Sigmoid colon (tissue), 6 donors: ENCODE measurements at regions not wholly inside any gene's neighbourhood (a gene's known extent, or its start where the extent isn't known, plus 50 kb on each side); places are given as distances from the start of the nearest gene placed in this dataset.
A peak's percentile ranks its signal among the peaks of the same experiment; 100 is the strongest.

Experiments used
- DNase-seq: peaks from one replicate; pipeline ENCODE4 v3.0.0-alpha.2; 2019
- H3K27ac ChIP-seq, 4 donors: fragments of 200-600 bp; sonication (generic); one replicate each; pipeline ENCODE4 v1.5.1; 2016 to 2019; ENCODE audit warnings: mild to moderate bottlenecking in 1 of 4
- H3K27me3 ChIP-seq, 3 donors: fragments of 200-600 bp; sonication (generic); one replicate each; pipeline ENCODE4 v1.5.1; 2019; ENCODE audit warnings: mild to moderate bottlenecking in 1 of 3
- H3K36me3 ChIP-seq, 4 donors: fragments of 200-600 bp; sonication (generic); one replicate each; pipeline ENCODE4 v1.5.1; 2016 to 2019
- H3K4me1 ChIP-seq, 4 donors: fragments of 200-600 bp; sonication (generic); one replicate each; pipeline ENCODE4 v1.5.1; 2017 to 2019
- H3K4me3 ChIP-seq, 4 donors: fragments of 200-600 bp; sonication (generic); one replicate each; pipeline ENCODE4 v1.5.1; 2017 to 2019; ENCODE audit warnings: mild to moderate bottlenecking in 2 of 4, moderate library complexity in 1 of 4
- H3K9me3 ChIP-seq, 4 donors: fragments of 200-600 bp in 3 of 4; sonication (generic) in 3 of 4; one replicate each; pipeline versions ENCODE4 v1.5.1 to v1.6.1; 2013 to 2019
- EP300 ChIP-seq, 4 donors: sonication (generic); formaldehyde crosslinking; IDR thresholded peaks; one replicate each; pipeline ENCODE4 v1.6.1; 2017; ENCODE audit warnings: antibody characterized with exemption in 4 of 4
- POLR2A ChIP-seq, 2 donors: fragments of 450-650 bp; IDR thresholded peaks; one replicate each; pipeline ENCODE4 v1.6.1; 2016; ENCODE audit warnings: antibody characterized with exemption in 2 of 2, mild to moderate bottlenecking in 2 of 2, moderate library complexity in 2 of 2
- POLR2AphosphoS5 ChIP-seq, 4 donors: sonication (generic); formaldehyde crosslinking; IDR thresholded peaks; one replicate each; pipeline ENCODE4 v1.6.1; 2017; ENCODE audit warnings: antibody characterized with exemption in 4 of 4
- WGBS, 2 donors: extraction: QIAGEN DNeasy Blood & Tissue Kit; methylation state at CpG; one replicate each; pipeline ENCODE4 v1.1.7; 2013; 5-methylcytosine and 5-hydroxymethylcytosine counted together
- intact Hi-C: fragments of 100-400 bp; cut with DNase I; formaldehyde crosslinking; loops from one replicate; pipeline ENCODE4 v1.15.1; 2023
- TF ChIP-seq, protein P1 (sequence below), 4 experiments: fragments of 450-650 bp in 3 of 4; fragments of 200-600 bp in 1 of 4; IDR thresholded peaks; one replicate each; pipeline ENCODE4 v1.5.1; 2016 to 2019; ENCODE audit warnings: antibody characterized with exemption in 4 of 4, mild to moderate bottlenecking in 3 of 4, moderate library complexity in 2 of 4
- donor health status: healthy with polysubstance abuse.
- donor health status: healthy.

DNA sequence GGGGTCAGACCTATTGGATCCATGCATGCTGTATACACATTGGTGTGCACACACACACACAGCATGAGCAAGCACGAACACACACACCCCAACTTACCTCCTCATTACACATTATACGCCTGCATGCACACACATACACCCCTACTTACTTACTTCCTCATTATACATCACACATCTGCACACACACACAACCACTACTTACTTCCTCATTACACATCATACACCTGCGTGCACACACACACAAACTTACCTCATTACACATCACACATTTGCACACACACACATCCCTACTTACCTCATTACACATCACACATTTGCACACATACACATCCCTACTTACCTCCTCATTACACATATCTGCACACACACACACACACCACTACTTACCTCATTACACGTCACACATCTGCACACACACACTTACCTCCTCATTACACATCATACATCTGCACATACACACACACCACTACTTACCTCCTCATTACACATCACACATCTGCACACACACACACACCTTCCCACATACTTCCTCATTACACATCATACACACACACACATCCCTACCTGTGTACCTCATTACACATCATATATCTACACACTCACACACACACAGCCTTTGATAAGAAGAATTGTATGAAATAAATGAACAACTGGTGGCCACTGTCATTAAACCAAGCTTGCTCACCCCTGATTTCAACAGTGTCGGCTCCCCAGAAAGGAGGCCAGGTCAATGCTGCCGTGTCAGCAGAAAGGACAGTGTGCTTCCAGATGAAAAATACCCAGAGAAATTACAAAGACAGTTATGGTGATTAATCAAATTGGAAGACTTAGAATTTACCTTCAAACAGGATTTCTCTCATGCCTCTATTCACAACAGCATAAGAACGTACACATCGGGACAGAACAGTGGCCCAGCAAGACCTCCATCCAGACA is 117.8 kb downstream of the SETD4 start:
- TF ChIP-seq, protein P1, sequence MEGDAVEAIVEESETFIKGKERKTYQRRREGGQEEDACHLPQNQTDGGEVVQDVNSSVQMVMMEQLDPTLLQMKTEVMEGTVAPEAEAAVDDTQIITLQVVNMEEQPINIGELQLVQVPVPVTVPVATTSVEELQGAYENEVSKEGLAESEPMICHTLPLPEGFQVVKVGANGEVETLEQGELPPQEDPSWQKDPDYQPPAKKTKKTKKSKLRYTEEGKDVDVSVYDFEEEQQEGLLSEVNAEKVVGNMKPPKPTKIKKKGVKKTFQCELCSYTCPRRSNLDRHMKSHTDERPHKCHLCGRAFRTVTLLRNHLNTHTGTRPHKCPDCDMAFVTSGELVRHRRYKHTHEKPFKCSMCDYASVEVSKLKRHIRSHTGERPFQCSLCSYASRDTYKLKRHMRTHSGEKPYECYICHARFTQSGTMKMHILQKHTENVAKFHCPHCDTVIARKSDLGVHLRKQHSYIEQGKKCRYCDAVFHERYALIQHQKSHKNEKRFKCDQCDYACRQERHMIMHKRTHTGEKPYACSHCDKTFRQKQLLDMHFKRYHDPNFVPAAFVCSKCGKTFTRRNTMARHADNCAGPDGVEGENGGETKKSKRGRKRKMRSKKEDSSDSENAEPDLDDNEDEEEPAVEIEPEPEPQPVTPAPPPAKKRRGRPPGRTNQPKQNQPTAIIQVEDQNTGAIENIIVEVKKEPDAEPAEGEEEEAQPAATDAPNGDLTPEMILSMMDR (IDR thresholded peaks at IDR 0.05), result no peak
- no peak for TF ChIP-seq EP300 (IDR thresholded peaks at IDR 0.05)
- intact Hi-C loops, result no loop called here
- Histone ChIP-seq H3K4me3 (no peak overlapping the region), H3K4me1 (no peaks in the 10 kb centered on the region), H3K9me3 (no peaks in the 10 kb centered on the region), H3K27me3 (no peaks in the 10 kb centered on the region), H3K36me3 (no peaks in the 10 kb centered on the region), H3K27ac (no peak overlapping the region)
- DNase-seq, result no peak
- WGBS, 2 donors, result 75 to 84% methylated on average over 8 of the region's 8 CpGs

DNA sequence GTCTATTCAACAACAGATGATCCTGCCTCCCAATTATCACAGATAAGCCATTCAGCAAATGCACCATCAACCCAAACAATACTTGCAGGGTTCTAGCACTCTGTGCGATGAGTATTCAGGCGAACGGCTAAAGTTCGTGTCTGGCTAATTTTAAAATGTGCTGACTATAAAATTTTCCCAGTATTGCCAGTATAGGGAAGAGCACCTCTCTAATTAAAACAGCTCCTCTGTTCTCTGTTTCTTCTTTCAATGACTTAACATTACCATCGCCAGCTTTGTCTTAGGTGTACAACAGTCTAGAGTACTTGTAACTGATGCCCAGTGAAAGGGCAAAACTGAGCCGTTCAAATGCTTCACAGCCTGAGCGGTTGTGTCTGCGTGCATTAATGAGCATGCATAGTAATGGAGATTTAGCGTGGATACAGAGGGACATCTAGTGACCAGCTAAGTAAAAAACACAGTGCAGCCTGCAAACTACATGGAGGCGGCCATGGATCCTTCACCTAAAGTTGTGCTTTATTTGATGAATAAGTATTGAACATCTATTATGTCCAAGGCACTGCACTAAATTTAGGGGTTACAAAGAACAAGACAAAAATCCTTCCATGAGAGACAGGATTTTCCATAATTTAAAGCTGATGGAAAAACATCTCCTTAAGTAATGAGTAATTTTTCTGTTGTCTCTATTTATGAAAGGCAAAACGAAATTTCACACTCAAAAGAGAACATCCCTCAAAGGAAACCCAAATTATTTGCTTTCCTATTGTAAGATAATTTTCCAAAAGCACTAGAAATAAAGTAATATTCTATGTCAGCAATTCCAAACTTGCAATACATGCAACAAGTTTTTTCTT is 120.0 kb downstream of the SETD4 start:
- H3K4me1 ChIP-seq, result no peaks in the 10 kb centered on the region
- WGBS, 2 donors, result 26 to 35% methylated on average over 11 of the region's 11 CpGs
- TF ChIP-seq EP300 (IDR thresholded peaks at IDR 0.05), result no peak
- no peak for TF ChIP-seq POLR2AphosphoS5 (IDR thresholded peaks at IDR 0.05)
- no peak for TF ChIP-seq POLR2A (IDR thresholded peaks at IDR 0.05)
- TF ChIP-seq, protein P1 (IDR thresholded peaks at IDR 0.05), result peak; percentile 44 to 64 (median 54)
- H3K9me3 ChIP-seq, result no peaks in the 10 kb centered on the region
- no peaks in the 10 kb centered on the region for H3K27me3 ChIP-seq
- H3K36me3 ChIP-seq, result no peaks in the 10 kb centered on the region
- no peak overlapping the region for H3K4me3 ChIP-seq
- intact Hi-C loops, result loop anchor here (2.0 kb wide), 1 partner anchor 1194 kb away; no protein-coding TSS in a partner anchor
- DNase-seq, result peak; percentile 67
- H3K27ac ChIP-seq, result no peak overlapping the region

DNA sequence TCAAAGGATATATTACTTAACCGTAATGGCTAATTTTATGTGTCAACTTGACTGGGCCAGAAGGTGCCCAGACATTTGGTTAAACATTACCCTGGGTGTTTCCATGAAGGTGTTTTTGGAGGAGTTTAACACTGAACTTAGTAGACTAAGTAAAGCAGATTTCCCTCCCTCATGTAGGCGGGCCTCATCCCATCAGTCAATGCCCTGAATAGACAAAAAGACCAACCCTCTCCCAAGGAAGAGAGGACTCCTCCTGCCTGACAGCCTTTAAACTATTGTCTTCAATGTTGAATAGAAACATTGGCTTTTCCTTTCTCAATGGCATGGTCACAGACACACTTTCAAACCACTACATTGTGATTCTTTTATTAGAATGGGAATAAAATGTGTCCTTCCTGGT is 121.9 kb downstream of the SETD4 start:
- Histone ChIP-seq H3K27me3 (no peaks in the 10 kb centered on the region), H3K4me3 (no peak overlapping the region), H3K36me3 (no peaks in the 10 kb centered on the region), H3K4me1 (peaks cover 0 to 6% (median 4%) of the 10 kb centered on the region in 4 donors), H3K9me3 (no peaks in the 10 kb centered on the region), H3K27ac (no peak overlapping the region)
- TF ChIP-seq POLR2AphosphoS5 (IDR thresholded peaks at IDR 0.05), result no peak
- no peak for TF ChIP-seq POLR2A (IDR thresholded peaks at IDR 0.05)
- no peak for TF ChIP-seq EP300 (IDR thresholded peaks at IDR 0.05)
- TF ChIP-seq, protein P1 (IDR thresholded peaks at IDR 0.05), result no peak
- 80 to 95% methylated on average over 2 of the region's 2 CpGs for WGBS, 2 donors
- intact Hi-C loops, result loop anchor here (5.0 to 10.0 kb wide), 2 partner anchors 894 to 1046 kb away; partner anchors contain the start of gene RUNX1
- DNase-seq, result no peak

DNA sequence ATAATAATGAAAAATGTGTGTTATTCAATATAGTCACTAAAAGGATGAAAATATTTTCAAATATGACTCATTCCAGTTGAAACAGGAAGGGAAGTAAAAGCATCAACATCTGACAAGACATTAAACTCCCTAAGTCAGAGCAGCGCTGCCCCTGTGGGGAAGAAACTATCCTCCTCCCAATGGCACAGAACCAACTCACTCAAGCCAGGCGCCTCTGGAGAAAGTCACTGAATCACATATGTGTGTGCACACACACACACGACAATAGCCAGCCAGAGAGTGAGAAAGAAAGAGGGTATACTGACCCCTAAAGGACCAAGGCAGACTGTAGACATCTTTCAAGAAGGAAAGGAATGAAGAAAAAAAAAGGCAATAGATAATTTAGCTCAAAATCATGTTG is 126.9 kb downstream of the SETD4 start:
- Histone ChIP-seq H3K4me3 (no peak overlapping the region), H3K27ac (peak overlapping the region in 3 of 4 donors; percentile 63 to 66 (median 63)), H3K9me3 (no peaks in the 10 kb centered on the region), H3K36me3 (no peaks in the 10 kb centered on the region), H3K4me1 (peaks cover 0 to 27% (median 23%) of the 10 kb centered on the region in 4 donors), H3K27me3 (no peaks in the 10 kb centered on the region)
- 56 to 78% methylated on average over 3 of the region's 3 CpGs for WGBS, 2 donors
- intact Hi-C loops, result loop anchor here (5.0 to 10.0 kb wide), 2 partner anchors 89 to 889 kb away; partner anchors contain the start of gene RUNX1
- TF ChIP-seq POLR2AphosphoS5 (IDR thresholded peaks at IDR 0.05) (peak in 2 of 4 donors; percentile 10 to 45), POLR2A (IDR thresholded peaks at IDR 0.05) (no peak)
- DNase-seq, result peak; percentile 86
